Upper lobe of left lung (tissue), 4 donors: ENCODE measurements at regions not wholly inside any gene's neighbourhood (a gene's known extent, or its start where the extent isn't known, plus 50 kb on each side); places are given as distances from the start of the nearest gene placed in this dataset.

ENCODE experiments used
- EP300 ChIP-seq, 4 donors: sonication (generic); formaldehyde crosslinking; IDR thresholded peaks; one replicate each; pipeline ENCODE4 v1.5.1; 2017; ENCODE audit warnings: antibody characterized with exemption in 4 of 4, control low read depth in 2 of 4
- POLR2A ChIP-seq, 4 donors: fragments of 450-650 bp; IDR thresholded peaks; one replicate each; pipeline ENCODE4 v1.5.1; 2016 to 2017; ENCODE audit warnings: antibody characterized with exemption in 4 of 4, mild to moderate bottlenecking in 2 of 4
- POLR2AphosphoS5 ChIP-seq, 2 donors: sonication (generic); formaldehyde crosslinking; IDR thresholded peaks; one replicate each; pipeline ENCODE4 v1.5.1; 2017; ENCODE audit warnings: antibody characterized with exemption in 2 of 2
- TF ChIP-seq, protein P1 (sequence below), 6 experiments: fragments of 450-650 bp in 4 of 6; fragments of 200-600 bp in 2 of 6; sonication (generic) in 2 of 6; IDR thresholded peaks; one replicate each; pipeline ENCODE4 v1.5.1; 2016 to 2019; ENCODE audit warnings: antibody characterized with exemption in 6 of 6

DNA sequence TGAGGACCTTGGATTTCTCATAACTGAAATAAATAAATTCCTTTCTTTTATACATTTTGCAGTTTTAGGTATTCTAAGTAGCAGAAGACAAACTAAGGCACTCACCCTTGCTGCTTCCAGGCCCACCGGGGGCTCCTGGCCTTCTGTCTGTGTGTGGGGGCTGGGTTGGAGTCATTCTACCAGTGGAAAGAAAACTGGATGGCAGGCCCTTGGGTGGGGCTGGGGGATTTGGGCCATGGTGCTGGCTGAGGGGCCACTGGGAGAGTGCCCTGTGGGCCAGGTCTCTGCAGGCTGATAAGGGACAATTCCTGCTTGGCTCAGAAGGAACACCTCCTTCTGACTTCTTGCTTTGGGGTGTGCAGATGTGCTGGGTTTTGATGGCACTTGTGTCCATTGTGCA, 54.0 kb upstream of the CSF3R start:
- TF ChIP-seq, protein P1, sequence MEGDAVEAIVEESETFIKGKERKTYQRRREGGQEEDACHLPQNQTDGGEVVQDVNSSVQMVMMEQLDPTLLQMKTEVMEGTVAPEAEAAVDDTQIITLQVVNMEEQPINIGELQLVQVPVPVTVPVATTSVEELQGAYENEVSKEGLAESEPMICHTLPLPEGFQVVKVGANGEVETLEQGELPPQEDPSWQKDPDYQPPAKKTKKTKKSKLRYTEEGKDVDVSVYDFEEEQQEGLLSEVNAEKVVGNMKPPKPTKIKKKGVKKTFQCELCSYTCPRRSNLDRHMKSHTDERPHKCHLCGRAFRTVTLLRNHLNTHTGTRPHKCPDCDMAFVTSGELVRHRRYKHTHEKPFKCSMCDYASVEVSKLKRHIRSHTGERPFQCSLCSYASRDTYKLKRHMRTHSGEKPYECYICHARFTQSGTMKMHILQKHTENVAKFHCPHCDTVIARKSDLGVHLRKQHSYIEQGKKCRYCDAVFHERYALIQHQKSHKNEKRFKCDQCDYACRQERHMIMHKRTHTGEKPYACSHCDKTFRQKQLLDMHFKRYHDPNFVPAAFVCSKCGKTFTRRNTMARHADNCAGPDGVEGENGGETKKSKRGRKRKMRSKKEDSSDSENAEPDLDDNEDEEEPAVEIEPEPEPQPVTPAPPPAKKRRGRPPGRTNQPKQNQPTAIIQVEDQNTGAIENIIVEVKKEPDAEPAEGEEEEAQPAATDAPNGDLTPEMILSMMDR (IDR thresholded peaks at IDR 0.05), result no peak
- no peak for TF ChIP-seq POLR2AphosphoS5 (IDR thresholded peaks at IDR 0.05)
- no peak for TF ChIP-seq POLR2A (IDR thresholded peaks at IDR 0.05)
- TF ChIP-seq EP300 (IDR thresholded peaks at IDR 0.05), result no peak
